Mucosa of gallbladder (tissue), 1 donor: ENCODE measurements at regions not wholly inside any gene's neighbourhood (a gene's known extent, or its start where the extent isn't known, plus 50 kb on each side); places are given as distances from the start of the nearest gene placed in this dataset.

Source experiments
- DNase-seq: peaks from one replicate; pipeline ENCODE4 v3.0.0-alpha.2; 2020; ENCODE audit warnings: low spot score
- donor health status: DM: no; HTN: no; CAD: no.

GRCh38 chr1:69511426-69512192 is 56.1 kb upstream of the LRRC7 start:
- DNase-seq = no peak

- DNase-seq = no peak
Measured at GRCh38 chr1:69513601-69514000, 54.1 kb upstream of the LRRC7 start.
